Activated CD4-positive, alpha-beta memory T cell treated with anti-CD3 and anti-CD28 coated beads for 36 hours (primary cell): ENCODE measurements at regions not wholly inside any gene's neighbourhood (a gene's known extent, or its start where the extent isn't known, plus 50 kb on each side); places are given as distances from the start of the nearest gene placed in this dataset.

Source experiments
- CTCF ChIA-PET: fragments of 350-600 bp; sonication (Branson Sonifier 250); formaldehyde crosslinking; loops from one replicate; lab custom pipeline; 2021; ENCODE audit warnings: antibody characterized with exemption, inconsistent platforms; lab: Charles Lee
- POLR2A ChIA-PET: fragments of 350-600 bp; sonication (Branson Sonifier 250); formaldehyde crosslinking; loops from one replicate; lab custom pipeline; 2021; ENCODE audit warnings: antibody characterized with exemption; lab: Charles Lee
- DNase-seq: peaks from one replicate; pipeline ENCODE4 v3.0.0-alpha.2; 2020
- H3K27ac Mint-ChIP-seq: one replicate; pipeline ENCODE4 v1.8.0; 2021; ENCODE audit warnings: mixed read lengths
- H3K27me3 Mint-ChIP-seq: one replicate; pipeline ENCODE4 v1.8.0; 2021; ENCODE audit warnings: mixed read lengths
- H3K36me3 Mint-ChIP-seq: one replicate; pipeline ENCODE4 v1.8.0; 2021; ENCODE audit warnings: mixed read lengths
- H3K4me1 Mint-ChIP-seq: one replicate; pipeline ENCODE4 v1.8.0; 2021; ENCODE audit warnings: low read depth, mixed read lengths
- H3K4me3 Mint-ChIP-seq: one replicate; pipeline ENCODE4 v1.8.0; 2021; ENCODE audit warnings: mild to moderate bottlenecking, mixed read lengths
- H3K9me3 Mint-ChIP-seq: one replicate; pipeline ENCODE4 v1.8.0; 2021; ENCODE audit warnings: mixed read lengths
- intact Hi-C: fragments of 100-400 bp; cut with micrococcal nuclease; formaldehyde crosslinking; loops from one replicate; pipeline ENCODE4 v1.15.1; 2023

DNA sequence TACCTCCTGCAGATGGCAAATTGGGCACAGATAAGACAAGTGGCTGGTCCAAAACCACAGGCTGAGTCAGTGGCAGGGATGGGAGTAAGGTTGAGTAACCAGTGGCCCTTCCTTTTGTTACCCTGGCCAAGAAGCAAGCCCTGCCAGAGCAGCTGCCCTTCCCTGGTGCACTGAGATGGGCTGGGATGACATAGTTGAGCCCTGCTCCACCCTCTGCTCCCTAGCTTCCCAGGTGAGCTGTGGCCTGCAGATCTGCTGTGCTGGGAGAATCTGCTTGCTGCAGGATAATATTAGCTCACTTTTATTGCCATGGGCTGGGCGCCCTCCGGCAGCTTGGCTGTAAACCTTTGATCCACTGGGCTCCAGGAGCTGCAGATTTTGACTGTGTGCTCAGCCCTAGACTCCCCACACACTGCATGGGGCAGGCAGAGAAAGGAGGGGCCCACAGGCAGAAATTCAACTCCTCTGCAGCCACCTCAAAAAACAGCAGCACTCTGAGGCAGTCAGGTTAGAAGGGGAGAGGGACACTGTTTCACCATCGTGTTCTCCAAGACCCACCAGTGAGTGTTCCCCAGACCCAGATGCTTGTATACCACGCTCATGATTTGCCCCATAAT is 101.8 kb downstream of the CBLN1 start:
- no peaks in the 10 kb centered on the region for H3K27me3 Mint-ChIP-seq
- H3K4me1 Mint-ChIP-seq: no peaks in the 10 kb centered on the region
- no peak overlapping the region for H3K27ac Mint-ChIP-seq
- DNase-seq: no peak
- H3K4me3 Mint-ChIP-seq: no peak overlapping the region
- intact Hi-C loops: no loop called here
- no peaks in the 10 kb centered on the region for H3K36me3 Mint-ChIP-seq
- no peaks in the 10 kb centered on the region for H3K9me3 Mint-ChIP-seq
- POLR2A ChIA-PET: no interaction called here
- CTCF ChIA-PET: no interaction called here

DNA sequence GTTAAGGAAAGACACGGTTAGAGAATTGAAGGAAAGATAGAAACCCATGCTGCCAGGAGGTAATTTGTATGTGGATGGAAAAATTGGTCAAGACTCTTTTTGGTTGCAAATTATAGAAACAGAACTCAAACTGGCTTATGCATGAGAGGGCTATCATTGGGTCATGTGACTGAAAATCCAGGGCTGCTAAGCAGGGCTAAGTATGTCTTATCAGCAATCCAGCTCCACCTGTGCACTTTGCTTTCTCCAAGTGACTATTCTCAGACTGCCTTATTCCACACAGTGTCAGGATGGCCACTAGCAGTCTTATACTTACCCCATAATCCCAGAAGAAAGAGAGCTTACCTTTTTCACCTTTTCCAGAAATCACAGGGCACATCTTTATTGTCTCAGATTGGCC is 113.5 kb downstream of the CBLN1 start:
- Mint-ChIP-seq H3K4me3 (no peak overlapping the region), H3K27me3 (no peaks in the 10 kb centered on the region), H3K27ac (no peak overlapping the region), H3K36me3 (no peaks in the 10 kb centered on the region), H3K9me3 (no peaks in the 10 kb centered on the region), H3K4me1 (no peaks in the 10 kb centered on the region)
- POLR2A ChIA-PET: no interaction called here
- intact Hi-C loops: no loop called here
- CTCF ChIA-PET: no interaction called here
- no peak for DNase-seq

DNA sequence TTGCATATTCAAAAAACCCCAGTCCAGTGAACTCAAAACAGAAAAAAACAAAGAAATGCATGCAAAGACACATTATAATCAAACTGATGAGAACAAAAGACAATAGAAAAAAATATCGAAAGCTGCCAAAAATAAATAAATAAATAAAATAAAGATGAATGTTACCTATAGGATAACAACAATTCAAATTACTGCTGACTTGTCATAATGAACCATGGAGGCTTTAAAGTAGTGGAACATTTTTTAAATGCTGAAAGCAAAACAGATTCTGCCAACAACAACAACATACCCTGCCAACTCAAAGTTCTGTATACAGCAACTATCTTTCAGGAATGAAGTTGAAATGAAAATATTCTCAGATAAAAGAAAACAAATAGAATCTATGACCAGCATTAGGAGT is 116.6 kb downstream of the CBLN1 start:
- no peaks in the 10 kb centered on the region for H3K9me3 Mint-ChIP-seq
- H3K36me3 Mint-ChIP-seq: no peaks in the 10 kb centered on the region
- no peaks in the 10 kb centered on the region for H3K27me3 Mint-ChIP-seq
- ChIA-PET POLR2A (no interaction called here), CTCF (no interaction called here)
- no peaks in the 10 kb centered on the region for H3K4me1 Mint-ChIP-seq
- intact Hi-C loops: no loop called here
- H3K4me3 Mint-ChIP-seq: no peak overlapping the region
- H3K27ac Mint-ChIP-seq: no peak overlapping the region
- DNase-seq: no peak

DNA sequence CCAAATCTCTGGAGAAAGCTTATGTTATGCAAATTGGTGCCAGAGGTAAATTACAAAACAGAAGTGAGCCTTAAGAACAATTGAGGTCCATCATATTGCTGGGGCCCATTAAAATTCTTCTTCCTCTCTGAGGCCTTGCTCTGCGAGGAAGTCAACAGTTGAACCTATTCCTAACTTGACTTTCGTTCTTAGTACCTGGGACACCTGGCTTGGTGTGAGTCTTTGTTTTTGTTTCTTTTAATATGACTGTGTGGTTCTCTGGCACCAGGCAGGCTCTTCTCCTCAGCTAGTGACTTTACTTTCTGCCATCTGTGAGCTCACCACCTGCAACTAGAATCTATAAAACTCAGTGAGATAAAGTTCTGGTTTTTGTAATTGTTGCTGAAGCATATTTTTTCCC is 120.4 kb downstream of the CBLN1 start:
- intact Hi-C loops: no loop called here
- Mint-ChIP-seq H3K27me3 (no peaks in the 10 kb centered on the region), H3K9me3 (peaks cover 16% of the 10 kb centered on the region), H3K4me3 (no peak overlapping the region), H3K27ac (no peak overlapping the region), H3K4me1 (no peaks in the 10 kb centered on the region), H3K36me3 (no peaks in the 10 kb centered on the region)
- no peak for DNase-seq
- POLR2A ChIA-PET: no interaction called here
- CTCF ChIA-PET: no interaction called here

DNA sequence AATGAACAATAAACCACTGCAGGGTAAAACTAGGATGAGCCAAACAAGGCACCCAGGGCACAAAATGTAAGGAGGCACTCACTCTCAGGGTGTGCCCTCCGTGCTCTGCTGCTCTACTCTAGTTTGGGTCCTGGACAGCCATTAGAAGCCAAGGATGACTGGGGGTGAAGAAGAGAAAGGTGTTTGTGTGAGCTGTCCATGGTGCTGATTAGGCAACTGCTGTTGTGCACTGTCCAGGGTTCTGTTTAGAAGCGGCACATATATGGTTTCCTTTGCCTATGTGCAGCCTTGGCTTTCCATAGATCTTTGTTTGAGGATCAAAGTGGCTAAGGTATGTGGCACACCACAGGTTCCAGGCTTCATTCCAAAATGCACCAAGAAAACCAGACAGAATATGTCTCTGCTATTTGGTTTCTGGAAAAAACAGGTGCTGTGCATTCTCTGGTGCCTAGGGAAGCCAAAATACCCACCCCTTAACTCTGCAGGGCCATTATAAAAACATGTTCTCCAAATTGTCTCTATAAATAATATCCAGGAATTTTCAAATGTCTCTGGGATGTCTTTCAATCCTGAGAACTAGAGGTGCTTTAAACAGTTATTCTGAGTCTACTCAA is 123.5 kb downstream of the CBLN1 start:
- Mint-ChIP-seq H3K36me3 (no peaks in the 10 kb centered on the region), H3K27ac (no peak overlapping the region), H3K4me3 (no peak overlapping the region), H3K4me1 (no peaks in the 10 kb centered on the region), H3K27me3 (no peaks in the 10 kb centered on the region), H3K9me3 (peaks cover 26% of the 10 kb centered on the region)
- ChIA-PET CTCF (no interaction called here), POLR2A (no interaction called here)
- peak; percentile 12 for DNase-seq
- intact Hi-C loops: no loop called here

DNA sequence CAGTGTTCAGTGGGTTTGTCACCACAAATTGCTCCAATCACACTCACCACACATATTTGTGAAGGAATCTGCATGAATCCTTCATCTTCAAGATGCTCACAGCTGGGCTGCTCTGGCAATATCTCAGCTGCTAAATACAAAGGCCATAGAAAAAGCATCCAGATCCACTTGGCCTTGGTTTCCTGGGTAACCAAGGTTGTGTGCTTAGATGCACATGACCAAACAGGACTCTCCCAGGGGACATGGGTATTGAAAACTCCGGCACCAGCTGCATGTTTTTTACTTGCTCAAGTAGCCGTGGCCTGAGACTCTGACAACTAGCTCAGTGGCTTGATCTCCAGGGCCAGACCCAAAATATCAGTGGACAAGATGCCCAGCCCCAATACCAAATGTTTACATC is 131.3 kb downstream of the CBLN1 start:
- H3K27ac Mint-ChIP-seq: no peak overlapping the region
- H3K4me3 Mint-ChIP-seq: no peak overlapping the region
- intact Hi-C loops: no loop called here
- H3K27me3 Mint-ChIP-seq: no peaks in the 10 kb centered on the region
- no peaks in the 10 kb centered on the region for H3K4me1 Mint-ChIP-seq
- peaks cover 18% of the 10 kb centered on the region for H3K9me3 Mint-ChIP-seq
- no peaks in the 10 kb centered on the region for H3K36me3 Mint-ChIP-seq
- ChIA-PET CTCF (no interaction called here), POLR2A (no interaction called here)
- no peak for DNase-seq

DNA sequence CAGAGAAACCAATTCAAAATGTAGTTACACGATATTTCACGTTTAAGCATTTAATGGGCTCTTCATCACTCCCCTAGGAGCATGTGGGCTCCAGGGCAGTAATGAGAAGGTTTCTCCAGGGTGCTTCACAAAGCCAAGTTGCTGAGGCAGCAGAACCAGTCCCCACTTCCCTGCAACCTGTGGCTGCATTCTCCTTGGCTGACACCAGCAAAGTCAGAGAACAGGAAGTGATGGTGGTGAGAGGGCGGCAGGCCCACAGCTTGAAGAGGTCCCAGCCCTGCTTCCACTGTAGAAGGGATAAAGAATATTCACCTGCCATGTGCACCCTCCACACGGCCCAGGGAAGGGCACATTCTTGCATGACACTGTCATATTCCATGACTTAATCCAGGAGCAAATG is 133.2 kb downstream of the CBLN1 start:
- H3K4me1 Mint-ChIP-seq: no peaks in the 10 kb centered on the region
- H3K36me3 Mint-ChIP-seq: no peaks in the 10 kb centered on the region
- POLR2A ChIA-PET: no interaction called here
- intact Hi-C loops: no loop called here
- peaks cover 13% of the 10 kb centered on the region for H3K9me3 Mint-ChIP-seq
- no peak overlapping the region for H3K4me3 Mint-ChIP-seq
- H3K27me3 Mint-ChIP-seq: no peaks in the 10 kb centered on the region
- no peak overlapping the region for H3K27ac Mint-ChIP-seq
- DNase-seq: no peak
- CTCF ChIA-PET: no interaction called here

DNA sequence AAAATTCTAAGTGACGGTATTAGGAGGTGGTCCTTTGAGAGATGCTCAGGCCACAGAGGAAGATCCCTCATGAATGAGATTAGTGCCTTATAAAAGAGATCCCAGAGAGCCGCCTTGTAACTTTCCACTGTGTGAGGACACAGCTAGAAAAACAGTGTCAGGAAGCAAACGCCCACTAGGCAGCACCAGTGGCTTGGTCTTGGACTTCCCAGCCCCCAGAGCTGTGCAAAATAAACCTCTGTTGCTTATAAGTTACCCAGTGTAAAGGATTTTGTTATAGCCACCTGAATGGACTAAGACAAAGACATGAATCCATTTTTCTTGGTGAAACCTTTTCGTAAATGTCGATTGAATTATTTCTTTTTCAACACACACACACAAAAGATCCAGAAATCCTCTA is 141.0 kb downstream of the CBLN1 start:
- intact Hi-C loops: no loop called here
- no peaks in the 10 kb centered on the region for H3K4me1 Mint-ChIP-seq
- H3K4me3 Mint-ChIP-seq: no peak overlapping the region
- no peaks in the 10 kb centered on the region for H3K27me3 Mint-ChIP-seq
- no peak for DNase-seq
- H3K9me3 Mint-ChIP-seq: peaks cover 27% of the 10 kb centered on the region
- CTCF ChIA-PET: no interaction called here
- no peaks in the 10 kb centered on the region for H3K36me3 Mint-ChIP-seq
- POLR2A ChIA-PET: no interaction called here
- H3K27ac Mint-ChIP-seq: no peak overlapping the region

DNA sequence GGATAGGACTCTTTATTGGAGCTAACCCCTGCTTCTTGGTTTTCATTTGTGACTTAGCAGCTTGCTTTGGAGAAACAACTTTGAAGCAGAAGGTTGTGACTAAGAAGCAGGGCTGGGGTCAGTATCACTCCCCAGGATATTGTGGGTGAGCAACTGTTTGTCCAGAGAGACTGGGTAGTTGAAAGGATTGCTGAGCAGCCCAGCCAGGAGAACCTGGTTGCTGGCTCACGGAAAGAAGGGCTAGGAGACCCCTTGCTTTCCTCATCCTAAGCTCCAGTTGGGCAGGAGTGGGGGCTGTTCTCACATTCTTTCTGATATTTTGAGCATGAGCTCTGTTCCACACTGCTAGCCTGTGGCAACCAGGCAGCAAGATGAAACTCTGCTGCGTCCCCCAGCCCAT is 151.2 kb downstream of the CBLN1 start:
- Mint-ChIP-seq H3K27me3 (no peaks in the 10 kb centered on the region), H3K36me3 (no peaks in the 10 kb centered on the region), H3K9me3 (no peaks in the 10 kb centered on the region), H3K4me3 (no peak overlapping the region), H3K4me1 (no peaks in the 10 kb centered on the region), H3K27ac (no peak overlapping the region)
- CTCF ChIA-PET: no interaction called here
- POLR2A ChIA-PET: no interaction called here
- DNase-seq: no peak
- intact Hi-C loops: no loop called here

DNA sequence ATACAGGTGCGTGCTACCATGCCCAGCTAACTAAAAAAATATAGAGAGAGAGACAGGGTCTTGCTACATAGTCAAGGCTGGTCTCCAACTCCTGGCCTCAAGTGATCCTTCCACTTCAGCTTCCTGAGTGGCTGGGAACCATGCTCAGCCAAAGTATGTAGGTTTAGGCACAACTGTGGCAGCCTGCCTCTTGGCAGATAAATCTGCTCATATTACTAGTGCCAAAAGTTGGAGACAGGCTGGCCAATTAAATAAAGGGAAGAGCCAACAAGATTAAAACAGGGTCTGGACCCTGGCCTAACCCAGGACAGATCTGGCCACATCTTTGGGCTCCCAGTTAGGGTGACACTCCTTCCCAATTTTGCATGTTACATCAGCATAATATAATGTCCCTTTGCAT is 151.7 kb downstream of the CBLN1 start:
- POLR2A ChIA-PET: no interaction called here
- intact Hi-C loops: no loop called here
- no peaks in the 10 kb centered on the region for H3K4me1 Mint-ChIP-seq
- H3K36me3 Mint-ChIP-seq: no peaks in the 10 kb centered on the region
- CTCF ChIA-PET: no interaction called here
- H3K27me3 Mint-ChIP-seq: no peaks in the 10 kb centered on the region
- no peaks in the 10 kb centered on the region for H3K9me3 Mint-ChIP-seq
- H3K4me3 Mint-ChIP-seq: no peak overlapping the region
- no peak overlapping the region for H3K27ac Mint-ChIP-seq
- DNase-seq: no peak

DNA sequence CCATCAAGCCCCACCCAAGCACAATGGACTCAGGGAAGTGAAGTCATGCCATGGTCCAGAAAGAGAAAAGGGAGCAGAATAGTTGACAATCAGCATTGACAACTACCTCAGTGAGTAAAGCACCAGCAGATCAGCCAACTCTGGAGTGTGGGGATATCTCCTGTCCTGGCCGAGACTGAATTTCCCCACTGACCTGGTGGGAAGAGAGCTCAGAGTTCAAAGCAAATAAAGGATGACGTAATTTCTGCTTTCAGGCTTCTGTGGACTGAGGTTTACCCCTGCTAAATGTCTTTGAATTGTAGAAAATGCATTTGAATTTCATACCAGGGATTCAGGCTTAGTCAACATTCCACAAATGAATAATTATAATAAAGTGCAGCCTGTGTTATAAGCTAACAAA is 152.9 kb downstream of the CBLN1 start:
- intact Hi-C loops: no loop called here
- H3K4me1 Mint-ChIP-seq: no peaks in the 10 kb centered on the region
- no peak overlapping the region for H3K27ac Mint-ChIP-seq
- CTCF ChIA-PET: no interaction called here
- POLR2A ChIA-PET: no interaction called here
- no peak overlapping the region for H3K4me3 Mint-ChIP-seq
- DNase-seq: no peak
- no peaks in the 10 kb centered on the region for H3K9me3 Mint-ChIP-seq
- no peaks in the 10 kb centered on the region for H3K27me3 Mint-ChIP-seq
- H3K36me3 Mint-ChIP-seq: no peaks in the 10 kb centered on the region

DNA sequence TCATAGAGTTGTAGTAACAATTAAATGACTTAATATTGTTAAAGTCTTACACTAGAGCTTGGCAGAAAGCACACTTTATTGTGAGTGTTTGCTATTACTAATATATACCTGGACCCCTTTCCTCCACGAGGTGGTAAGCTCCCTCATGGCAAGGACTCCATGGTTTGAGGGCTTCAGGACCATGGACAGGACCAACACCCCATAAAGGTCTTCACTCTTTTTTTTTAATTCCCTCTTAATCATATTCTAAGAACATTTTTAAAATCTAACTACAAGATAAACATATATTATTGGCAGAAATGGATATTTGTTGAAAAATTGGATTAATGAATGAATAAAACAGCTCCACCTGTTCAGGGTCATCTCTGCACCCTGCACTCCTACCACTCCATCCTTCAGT is 154.5 kb downstream of the CBLN1 start:
- no peaks in the 10 kb centered on the region for H3K27me3 Mint-ChIP-seq
- H3K36me3 Mint-ChIP-seq: no peaks in the 10 kb centered on the region
- H3K4me3 Mint-ChIP-seq: no peak overlapping the region
- no peaks in the 10 kb centered on the region for H3K4me1 Mint-ChIP-seq
- intact Hi-C loops: no loop called here
- H3K27ac Mint-ChIP-seq: no peak overlapping the region
- no peak for DNase-seq
- POLR2A ChIA-PET: no interaction called here
- H3K9me3 Mint-ChIP-seq: no peaks in the 10 kb centered on the region
- CTCF ChIA-PET: no interaction called here

DNA sequence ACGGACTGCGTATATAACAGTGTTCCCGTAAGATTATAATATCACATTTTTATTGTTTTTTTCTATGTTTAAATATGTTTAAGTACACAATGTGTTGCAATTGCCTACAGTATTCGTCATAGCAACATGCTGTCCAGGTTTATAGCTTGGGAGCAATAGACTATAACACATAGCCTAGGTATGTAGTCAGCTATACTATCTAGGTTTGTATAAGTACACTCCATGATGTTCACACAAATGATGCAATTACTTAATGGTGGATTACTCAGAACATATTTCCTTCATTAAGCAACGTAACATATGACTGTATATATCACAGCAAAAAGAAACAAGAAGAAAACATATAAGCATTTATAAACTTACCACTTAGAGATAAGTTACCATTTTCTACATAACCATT is 160.0 kb downstream of the CBLN1 start:
- Mint-ChIP-seq H3K4me1 (no peaks in the 10 kb centered on the region), H3K4me3 (no peak overlapping the region), H3K27ac (no peak overlapping the region), H3K27me3 (no peaks in the 10 kb centered on the region), H3K9me3 (peaks cover 5% of the 10 kb centered on the region), H3K36me3 (no peaks in the 10 kb centered on the region)
- DNase-seq: no peak
- intact Hi-C loops: no loop called here
- POLR2A ChIA-PET: no interaction called here
- CTCF ChIA-PET: no interaction called here
